ENCODE measurements at regions not wholly inside any gene's neighbourhood (a gene's known extent, or its start where the extent isn't known, plus 50 kb on each side); places are given as distances from the start of the nearest gene placed in this dataset.

DNA sequence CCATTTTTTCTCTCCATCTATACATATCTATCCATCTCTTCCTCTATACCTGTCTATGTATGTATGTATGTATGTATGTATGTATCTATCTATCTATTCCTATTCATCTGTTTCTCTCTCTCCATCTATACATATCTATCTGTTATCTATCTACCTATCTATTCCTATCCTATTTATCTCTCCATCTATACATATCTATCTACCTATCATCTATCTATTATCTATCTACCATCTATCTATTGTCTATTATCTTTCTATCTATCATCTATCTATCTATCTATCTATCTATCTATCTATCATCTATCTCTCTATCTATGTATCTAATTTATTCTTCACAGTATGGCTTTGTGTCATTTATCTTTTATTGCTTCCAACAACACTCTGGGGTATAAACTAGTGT is 1124.4 kb downstream of the TYW1 start:
- no peak overlapping the region for H3K27ac ChIP-seq (ENCODE audit: low read depth in 1 of 2, low read length in 2 of 2)
- DNase-seq (ENCODE audit: low spot score) = no peak
- peaks cover 2 to 12% (median 6%) of the 10 kb centered on the region in 4 donors for H3K9me3 ChIP-seq (ENCODE audit: control insufficient read depth in 4 of 4, low read length in 3 of 4)
- H3K27me3 ChIP-seq (ENCODE audit: control insufficient read depth in 4 of 4, insufficient read depth in 4 of 4, low read length in 3 of 4) = no peaks in the 10 kb centered on the region
- H3K36me3 ChIP-seq (ENCODE audit: control insufficient read depth in 4 of 4, insufficient read depth in 3 of 4, low read depth in 1 of 4, low read length in 3 of 4) = no peaks in the 10 kb centered on the region
- no peak for TF ChIP-seq FOXA1 (IDR thresholded peaks at IDR 0.05)
- TF ChIP-seq EGR1 (IDR thresholded peaks at IDR 0.05; ENCODE audit: low read depth in 2 of 2) = no peak
- TF ChIP-seq, protein P1, sequence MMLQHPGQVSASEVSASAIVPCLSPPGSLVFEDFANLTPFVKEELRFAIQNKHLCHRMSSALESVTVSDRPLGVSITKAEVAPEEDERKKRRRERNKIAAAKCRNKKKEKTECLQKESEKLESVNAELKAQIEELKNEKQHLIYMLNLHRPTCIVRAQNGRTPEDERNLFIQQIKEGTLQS (IDR thresholded peaks at IDR 0.05) = no peak
- TF ChIP-seq, protein P2, sequence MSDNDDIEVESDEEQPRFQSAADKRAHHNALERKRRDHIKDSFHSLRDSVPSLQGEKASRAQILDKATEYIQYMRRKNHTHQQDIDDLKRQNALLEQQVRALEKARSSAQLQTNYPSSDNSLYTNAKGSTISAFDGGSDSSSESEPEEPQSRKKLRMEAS (IDR thresholded peaks at IDR 0.05) = no peak
- TF ChIP-seq YY1 (IDR thresholded peaks at IDR 0.05) = no peak
- no peak for TF ChIP-seq FOXA2 (IDR thresholded peaks at IDR 0.05)
- TF ChIP-seq HNF4G (IDR thresholded peaks at IDR 0.05) = no peak
- TF ChIP-seq HNF4A (conservative IDR thresholded peaks at IDR 0.05) = no peak
- no peak for TF ChIP-seq GABPA (IDR thresholded peaks at IDR 0.05 in 1 of 2, conservative IDR thresholded peaks at IDR 0.05 in 1 of 2)
- no peak for TF ChIP-seq JUND (IDR thresholded peaks at IDR 0.05)
- TF ChIP-seq RAD21 (IDR thresholded peaks at IDR 0.05) = no peak
- TF ChIP-seq SP1 (IDR thresholded peaks at IDR 0.05) = no peak
- TF ChIP-seq, protein P3, sequence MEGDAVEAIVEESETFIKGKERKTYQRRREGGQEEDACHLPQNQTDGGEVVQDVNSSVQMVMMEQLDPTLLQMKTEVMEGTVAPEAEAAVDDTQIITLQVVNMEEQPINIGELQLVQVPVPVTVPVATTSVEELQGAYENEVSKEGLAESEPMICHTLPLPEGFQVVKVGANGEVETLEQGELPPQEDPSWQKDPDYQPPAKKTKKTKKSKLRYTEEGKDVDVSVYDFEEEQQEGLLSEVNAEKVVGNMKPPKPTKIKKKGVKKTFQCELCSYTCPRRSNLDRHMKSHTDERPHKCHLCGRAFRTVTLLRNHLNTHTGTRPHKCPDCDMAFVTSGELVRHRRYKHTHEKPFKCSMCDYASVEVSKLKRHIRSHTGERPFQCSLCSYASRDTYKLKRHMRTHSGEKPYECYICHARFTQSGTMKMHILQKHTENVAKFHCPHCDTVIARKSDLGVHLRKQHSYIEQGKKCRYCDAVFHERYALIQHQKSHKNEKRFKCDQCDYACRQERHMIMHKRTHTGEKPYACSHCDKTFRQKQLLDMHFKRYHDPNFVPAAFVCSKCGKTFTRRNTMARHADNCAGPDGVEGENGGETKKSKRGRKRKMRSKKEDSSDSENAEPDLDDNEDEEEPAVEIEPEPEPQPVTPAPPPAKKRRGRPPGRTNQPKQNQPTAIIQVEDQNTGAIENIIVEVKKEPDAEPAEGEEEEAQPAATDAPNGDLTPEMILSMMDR (IDR thresholded peaks at IDR 0.05; ENCODE audit: low read depth, low read length, missing input control) = no peak
- no peak for TF ChIP-seq NR2F2 (IDR thresholded peaks at IDR 0.05)
- no peak overlapping the region for H3K4me3 ChIP-seq (ENCODE audit: low read depth in 1 of 3, low read length in 3 of 3)
- H3K9ac ChIP-seq (ENCODE audit: low read depth in 1 of 2, low read length in 2 of 2) = no peak overlapping the region
- H3K4me1 ChIP-seq (ENCODE audit: control insufficient read depth in 4 of 4, insufficient read depth in 4 of 4, low read length in 3 of 4) = no peaks in the 10 kb centered on the region

DNA sequence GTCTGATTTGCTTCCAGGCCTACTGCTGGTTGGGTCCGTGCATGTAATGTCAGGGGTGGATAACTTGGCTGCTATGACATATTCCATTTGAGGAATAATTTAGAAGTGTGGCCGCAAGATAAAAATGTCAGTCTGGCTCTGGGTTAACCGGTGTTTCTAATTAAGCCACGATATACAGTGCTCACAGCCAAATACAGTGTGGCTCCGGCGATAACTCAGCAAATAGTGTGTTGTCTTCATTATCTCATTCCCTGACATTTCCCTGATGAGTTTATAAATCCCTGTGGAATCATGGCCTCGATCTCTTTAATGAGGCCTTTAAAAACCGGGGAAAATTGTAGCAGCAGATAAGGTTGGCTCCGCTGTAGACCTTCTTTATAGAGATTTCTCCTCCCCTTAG is 1125.0 kb downstream of the TYW1 start:
- Histone ChIP-seq H3K9ac (ENCODE audit: low read depth in 1 of 2, low read length in 2 of 2) (no peak overlapping the region), H3K27me3 (ENCODE audit: control insufficient read depth in 4 of 4, insufficient read depth in 4 of 4, low read length in 3 of 4) (no peaks in the 10 kb centered on the region), H3K36me3 (ENCODE audit: control insufficient read depth in 4 of 4, insufficient read depth in 3 of 4, low read depth in 1 of 4, low read length in 3 of 4) (no peaks in the 10 kb centered on the region), H3K4me1 (ENCODE audit: control insufficient read depth in 4 of 4, insufficient read depth in 4 of 4, low read length in 3 of 4) (no peaks in the 10 kb centered on the region), H3K27ac (ENCODE audit: low read depth in 1 of 2, low read length in 2 of 2) (no peak overlapping the region), H3K9me3 (ENCODE audit: control insufficient read depth in 4 of 4, low read length in 3 of 4) (peaks cover 2 to 12% (median 6%) of the 10 kb centered on the region in 4 donors), H3K4me3 (ENCODE audit: low read depth in 1 of 3, low read length in 3 of 3) (no peak overlapping the region)
- WGBS = 79% methylated on average over 9 of the region's 9 CpGs
- DNase-seq (ENCODE audit: low spot score) = no peak
- TF ChIP-seq, protein P2 (IDR thresholded peaks at IDR 0.05) = no peak
- no peak for TF ChIP-seq EGR1 (IDR thresholded peaks at IDR 0.05; ENCODE audit: low read depth in 2 of 2)
- TF ChIP-seq, protein P3 (IDR thresholded peaks at IDR 0.05; ENCODE audit: low read depth, low read length, missing input control) = no peak
- no peak for TF ChIP-seq GABPA (IDR thresholded peaks at IDR 0.05 in 1 of 2, conservative IDR thresholded peaks at IDR 0.05 in 1 of 2)
- no peak for TF ChIP-seq SP1 (IDR thresholded peaks at IDR 0.05)
- TF ChIP-seq FOXA2 (IDR thresholded peaks at IDR 0.05) = no peak
- TF ChIP-seq YY1 (IDR thresholded peaks at IDR 0.05) = no peak
- TF ChIP-seq, protein P1 (IDR thresholded peaks at IDR 0.05) = no peak
- TF ChIP-seq HNF4A (conservative IDR thresholded peaks at IDR 0.05) = no peak
- no peak for TF ChIP-seq NR2F2 (IDR thresholded peaks at IDR 0.05)
- TF ChIP-seq, protein P4, sequence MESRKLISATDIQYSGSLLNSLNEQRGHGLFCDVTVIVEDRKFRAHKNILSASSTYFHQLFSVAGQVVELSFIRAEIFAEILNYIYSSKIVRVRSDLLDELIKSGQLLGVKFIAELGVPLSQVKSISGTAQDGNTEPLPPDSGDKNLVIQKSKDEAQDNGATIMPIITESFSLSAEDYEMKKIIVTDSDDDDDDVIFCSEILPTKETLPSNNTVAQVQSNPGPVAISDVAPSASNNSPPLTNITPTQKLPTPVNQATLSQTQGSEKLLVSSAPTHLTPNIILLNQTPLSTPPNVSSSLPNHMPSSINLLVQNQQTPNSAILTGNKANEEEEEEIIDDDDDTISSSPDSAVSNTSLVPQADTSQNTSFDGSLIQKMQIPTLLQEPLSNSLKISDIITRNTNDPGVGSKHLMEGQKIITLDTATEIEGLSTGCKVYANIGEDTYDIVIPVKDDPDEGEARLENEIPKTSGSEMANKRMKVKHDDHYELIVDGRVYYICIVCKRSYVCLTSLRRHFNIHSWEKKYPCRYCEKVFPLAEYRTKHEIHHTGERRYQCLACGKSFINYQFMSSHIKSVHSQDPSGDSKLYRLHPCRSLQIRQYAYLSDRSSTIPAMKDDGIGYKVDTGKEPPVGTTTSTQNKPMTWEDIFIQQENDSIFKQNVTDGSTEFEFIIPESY (IDR thresholded peaks at IDR 0.05) = no peak
